Smooth muscle cell (in vitro differentiated cells): ENCODE measurements at regions not wholly inside any gene's neighbourhood (a gene's known extent, or its start where the extent isn't known, plus 50 kb on each side); places are given as distances from the start of the nearest gene placed in this dataset.

Experiments
- DNase-seq: peaks from one replicate; lab custom pipeline; 2025; ENCODE audit not compliant: unreplicated experiment; lab: John Stamatoyannopoulos, UW
- H2AFZ ChIP-seq: fragments of 200-600 bp; sonication (generic); 2 replicates; pipeline ENCODE4 v1.6.0; 2016; ENCODE audit warnings: antibody characterized with exemption, low read depth, mild to moderate bottlenecking
- H3F3A ChIP-seq: fragments of 200-600 bp; sonication (generic); 2 replicates; pipeline ENCODE4 v1.6.0; 2017; ENCODE audit warnings: antibody characterized with exemption, low read depth
- H3K27ac ChIP-seq: fragments of 200-600 bp; sonication (generic); 2 replicates; pipeline ENCODE4 v1.5.1; 2016; ENCODE audit warnings: low read depth, mild to moderate bottlenecking
- H3K27me3 ChIP-seq: fragments of 200-600 bp; sonication (generic); 2 replicates; pipeline ENCODE4 v1.6.1; 2016; ENCODE audit warnings: low read depth, mild to moderate bottlenecking
- H3K36me3 ChIP-seq: fragments of 200-600 bp; sonication (generic); 2 replicates; pipeline ENCODE4 v1.5.1; 2016; ENCODE audit warnings: low read depth
- H3K4me1 ChIP-seq: fragments of 200-600 bp; sonication (generic); 2 replicates; pipeline ENCODE4 v1.5.1; 2016; ENCODE audit warnings: low read depth
- H3K4me2 ChIP-seq: fragments of 200-600 bp; sonication (generic); 2 replicates; pipeline ENCODE4 v1.6.0; 2016; ENCODE audit warnings: mild to moderate bottlenecking
- H3K4me3 ChIP-seq: fragments of 200-600 bp; sonication (generic); 2 replicates; pipeline ENCODE4 v1.5.1; 2016; ENCODE audit warnings: mild to moderate bottlenecking
- H3K79me2 ChIP-seq: fragments of 200-600 bp; sonication (generic); 2 replicates; pipeline ENCODE4 v1.6.0; 2016; ENCODE audit warnings: low read depth, mild to moderate bottlenecking
- H3K9ac ChIP-seq: fragments of 200-600 bp; sonication (generic); 2 replicates; pipeline ENCODE4 v1.6.0; 2016; ENCODE audit warnings: low read depth
- H3K9me3 ChIP-seq: fragments of 200-600 bp; sonication (generic); replicated peaks from 2 replicates; pipeline ENCODE4 v1.5.1; 2016; ENCODE audit warnings: low read depth
- H4K20me1 ChIP-seq: fragments of 200-600 bp; sonication (generic); 2 replicates; pipeline ENCODE4 v1.6.0; 2016; ENCODE audit warnings: low read depth
- WGBS: methylation state at CpG from one replicate; pipeline ENCODE4 v1.1.7; 2016; ENCODE audit warnings: low lambda C conversion rate; 5-methylcytosine and 5-hydroxymethylcytosine counted together
- TF ChIP-seq, protein P1 (sequence below): fragments of 200-600 bp; sonication (generic); IDR thresholded peaks from 2 replicates; pipeline ENCODE4 v1.5.1; 2017; ENCODE audit warnings: borderline replicate concordance, mild to moderate bottlenecking, antibody characterized with exemption; ENCODE audit not compliant: insufficient read depth, poor library complexity, severe bottlenecking

DNA sequence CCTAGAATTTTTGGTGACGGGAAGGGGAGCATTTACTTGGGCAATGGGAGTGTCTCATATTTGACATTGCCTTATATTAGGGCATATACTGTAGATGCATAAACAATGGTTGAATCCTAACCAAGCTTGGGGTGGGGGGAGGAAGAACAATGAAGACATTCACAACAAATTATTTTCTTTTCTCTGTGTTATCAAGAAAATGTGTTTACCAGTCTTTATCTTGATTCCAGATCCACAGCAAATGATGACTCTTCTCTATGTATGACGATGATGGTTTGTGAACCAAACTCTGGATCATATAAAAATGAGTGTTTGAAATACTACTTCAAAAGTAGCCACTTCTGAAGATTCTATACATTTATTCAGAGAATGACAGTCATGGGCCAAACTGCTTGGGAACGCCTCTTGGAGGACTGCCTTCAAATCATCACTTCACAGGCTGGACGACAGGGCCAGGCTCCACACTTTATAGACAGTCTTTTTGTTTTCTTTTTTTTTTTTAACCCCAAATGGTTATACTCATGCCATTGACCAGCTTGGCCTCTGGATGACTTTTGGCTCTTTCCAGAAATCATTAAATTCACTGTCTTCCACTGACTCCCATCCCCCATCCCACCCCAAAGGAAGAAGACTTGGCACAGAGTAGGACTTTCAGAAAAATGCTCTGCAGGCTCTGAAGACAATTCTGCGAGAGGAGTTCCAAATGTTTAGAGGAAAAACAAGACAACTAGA lies 123.8 kb upstream of the LIFR start:
- Histone ChIP-seq H3K79me2 (no peaks in the 10 kb centered on the region), H3K27me3 (no peaks in the 10 kb centered on the region), H3K27ac (no peak overlapping the region), H3K9me3 (no peaks in the 10 kb centered on the region), H4K20me1 (no peaks in the 10 kb centered on the region), H3F3A (no peaks in the 10 kb centered on the region), H3K4me3 (no peak overlapping the region), H3K4me2 (no peak overlapping the region), H2AFZ (no peak overlapping the region), H3K9ac (no peak overlapping the region), H3K36me3 (no peaks in the 10 kb centered on the region), H3K4me1 (peaks cover 4% of the 10 kb centered on the region)
- DNase-seq = no peak
- WGBS = 86% methylated on average over 5 of the region's 5 CpGs
- TF ChIP-seq, protein P1, sequence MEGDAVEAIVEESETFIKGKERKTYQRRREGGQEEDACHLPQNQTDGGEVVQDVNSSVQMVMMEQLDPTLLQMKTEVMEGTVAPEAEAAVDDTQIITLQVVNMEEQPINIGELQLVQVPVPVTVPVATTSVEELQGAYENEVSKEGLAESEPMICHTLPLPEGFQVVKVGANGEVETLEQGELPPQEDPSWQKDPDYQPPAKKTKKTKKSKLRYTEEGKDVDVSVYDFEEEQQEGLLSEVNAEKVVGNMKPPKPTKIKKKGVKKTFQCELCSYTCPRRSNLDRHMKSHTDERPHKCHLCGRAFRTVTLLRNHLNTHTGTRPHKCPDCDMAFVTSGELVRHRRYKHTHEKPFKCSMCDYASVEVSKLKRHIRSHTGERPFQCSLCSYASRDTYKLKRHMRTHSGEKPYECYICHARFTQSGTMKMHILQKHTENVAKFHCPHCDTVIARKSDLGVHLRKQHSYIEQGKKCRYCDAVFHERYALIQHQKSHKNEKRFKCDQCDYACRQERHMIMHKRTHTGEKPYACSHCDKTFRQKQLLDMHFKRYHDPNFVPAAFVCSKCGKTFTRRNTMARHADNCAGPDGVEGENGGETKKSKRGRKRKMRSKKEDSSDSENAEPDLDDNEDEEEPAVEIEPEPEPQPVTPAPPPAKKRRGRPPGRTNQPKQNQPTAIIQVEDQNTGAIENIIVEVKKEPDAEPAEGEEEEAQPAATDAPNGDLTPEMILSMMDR = no peak

DNA sequence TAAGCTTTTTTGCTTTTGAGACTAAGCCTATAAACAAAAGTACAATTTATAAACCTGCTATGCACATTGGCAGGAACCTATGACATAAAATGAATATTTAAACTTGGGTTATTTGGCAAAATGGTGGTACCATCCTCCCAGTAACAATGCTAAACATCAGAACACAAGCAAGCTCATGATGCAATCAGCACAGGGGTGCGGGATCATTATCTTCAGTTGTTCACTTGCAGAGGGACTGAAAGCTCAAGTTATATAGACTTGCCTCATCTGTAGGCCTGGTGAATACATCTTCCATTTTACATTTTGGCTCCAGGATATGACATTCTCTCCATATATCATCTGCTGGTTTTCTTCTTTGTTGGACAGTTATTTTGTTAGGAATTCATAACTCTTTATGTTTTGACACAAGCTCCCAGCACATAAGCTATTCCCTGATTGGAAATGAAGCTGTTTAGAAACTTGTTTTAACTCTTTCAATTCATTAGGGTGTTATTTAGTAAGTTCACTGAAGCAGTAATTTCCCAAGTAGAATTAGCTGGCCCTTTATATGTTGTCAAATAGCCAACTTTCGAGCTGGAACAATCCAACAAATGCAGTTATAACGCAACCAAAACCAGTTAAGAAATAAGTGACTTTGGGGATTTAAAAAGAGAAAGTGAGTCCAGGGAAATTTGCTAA lies 124.7 kb upstream of the LIFR start:
- DNase-seq = no peak
- H4K20me1 ChIP-seq = no peaks in the 10 kb centered on the region
- no peak overlapping the region for H3K4me3 ChIP-seq
- no peaks in the 10 kb centered on the region for H3K9me3 ChIP-seq
- no peak overlapping the region for H2AFZ ChIP-seq
- TF ChIP-seq, protein P1 = no peak
- no peaks in the 10 kb centered on the region for H3K79me2 ChIP-seq
- H3F3A ChIP-seq = no peaks in the 10 kb centered on the region
- 93% methylated on average over 3 of the region's 3 CpGs for WGBS
- H3K27me3 ChIP-seq = no peaks in the 10 kb centered on the region
- H3K4me2 ChIP-seq = no peak overlapping the region
- no peaks in the 10 kb centered on the region for H3K36me3 ChIP-seq
- no peak overlapping the region for H3K9ac ChIP-seq
- no peak overlapping the region for H3K27ac ChIP-seq
- peaks cover 4% of the 10 kb centered on the region for H3K4me1 ChIP-seq

DNA sequence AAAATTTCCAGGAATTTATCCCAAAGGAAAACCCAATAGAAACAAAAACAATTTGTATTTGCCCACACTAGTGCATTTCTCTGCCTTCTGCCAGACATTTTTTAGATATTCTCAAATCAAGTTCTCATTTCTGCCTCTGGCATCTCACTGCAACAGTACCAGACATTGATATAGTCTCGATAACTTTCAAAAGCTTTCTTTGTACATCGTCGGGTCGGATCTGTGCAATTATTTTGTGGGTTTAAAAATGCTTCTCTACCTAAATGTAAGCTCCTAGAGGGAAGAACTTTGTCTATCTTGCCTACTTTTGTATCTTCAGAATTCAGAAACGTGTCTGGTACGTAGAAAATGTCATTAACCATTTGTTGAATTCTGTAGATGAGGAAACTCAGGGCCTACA lies 125.5 kb upstream of the LIFR start:
- Histone ChIP-seq H2AFZ (no peak overlapping the region), H3F3A (no peaks in the 10 kb centered on the region), H3K36me3 (no peaks in the 10 kb centered on the region), H3K79me2 (no peaks in the 10 kb centered on the region), H3K27me3 (no peaks in the 10 kb centered on the region), H4K20me1 (no peaks in the 10 kb centered on the region), H3K27ac (no peak overlapping the region), H3K9ac (no peak overlapping the region), H3K4me3 (no peak overlapping the region), H3K9me3 (no peaks in the 10 kb centered on the region), H3K4me2 (no peak overlapping the region), H3K4me1 (peaks cover 4% of the 10 kb centered on the region)
- DNase-seq = no peak
- WGBS = 78% methylated on average over 6 of the region's 6 CpGs
- TF ChIP-seq, protein P1 = no peak
